IMR-90 (cell line): ENCODE measurements at regions not wholly inside any gene's neighbourhood (a gene's known extent, or its start where the extent isn't known, plus 50 kb on each side); places are given as distances from the start of the nearest gene placed in this dataset.

Experiments used
- ATAC-seq: fragments of 200-7000 bp; cut with Tn5 transposase; 2 replicates; pipeline ENCODE4 v1.9.1; 2020; ENCODE audit warnings: low read depth, mild to moderate bottlenecking, moderate library complexity
- BruUV-seq: library from RNA; stranded (reverse); fragments of 400-500 nt; replicated peaks from 2 replicates; lab custom pipeline; 2021; lab: Mats Ljungman, UMichigan
- CTCF ChIA-PET: fragments of 300-600 bp; formaldehyde crosslinking; extraction: SDS; loops from one replicate; lab custom pipeline; 2021; ENCODE audit warnings: antibody characterized with exemption; lab: Yijun Ruan, JAX
- POLR2A ChIA-PET: fragments of 300-600 bp; sonication (Branson Sonifier 250); formaldehyde crosslinking; loops from one replicate; lab custom pipeline; 2022; ENCODE audit warnings: antibody characterized with exemption; ENCODE audit not compliant: unreplicated experiment; lab: Charles Lee
- DNase-seq: peaks from one replicate; pipeline ENCODE4 v3.0.0; 2013
- H2AFZ ChIP-seq: replicated peaks from 2 replicates; pipeline ENCODE3; 2013; ENCODE audit warnings: low read length, mild to moderate bottlenecking; ENCODE audit not compliant: poor library complexity
- H2AK5ac ChIP-seq: 2 replicates; pipeline ENCODE4 v1.6.1; 2013; ENCODE audit warnings: low read depth, low read length, inconsistent platforms
- H2AK9ac ChIP-seq: replicated peaks from 2 replicates; pipeline ENCODE3; 2013; ENCODE audit warnings: mild to moderate bottlenecking, low read depth, low read length, moderate library complexity; ENCODE audit not compliant: poor library complexity
- H2BK120ac ChIP-seq: 2 replicates; pipeline ENCODE4 v1.6.1; 2013; ENCODE audit warnings: low read depth, low read length, inconsistent platforms
- H2BK15ac ChIP-seq: 3 replicates; pipeline ENCODE4 v1.6.1; 2013; ENCODE audit warnings: low read depth, low read length, inconsistent platforms
- H2BK20ac ChIP-seq: 2 replicates; pipeline ENCODE4 v1.6.1; 2013; ENCODE audit warnings: low read depth, mild to moderate bottlenecking, inconsistent platforms, low read length, moderate library complexity
- H2BK5ac ChIP-seq: 2 replicates; pipeline ENCODE4 v1.6.1; 2013; ENCODE audit warnings: mild to moderate bottlenecking, low read depth, low read length, inconsistent platforms; ENCODE audit not compliant: poor library complexity, severe bottlenecking
- H3K14ac ChIP-seq: replicated peaks from 2 replicates; pipeline ENCODE4 v1.6.1; 2013; ENCODE audit warnings: low read depth, low read length, inconsistent platforms
- H3K18ac ChIP-seq: 2 replicates; pipeline ENCODE4 v1.6.1; 2013; ENCODE audit warnings: low read depth, low read length, control low read depth
- H3K23ac ChIP-seq: 2 replicates; pipeline ENCODE4 v1.6.1; 2013; ENCODE audit warnings: low read depth, low read length, inconsistent platforms
- H3K27ac ChIP-seq: 2 replicates; pipeline ENCODE4 v1.5.1; 2013; ENCODE audit warnings: mild to moderate bottlenecking, control low read depth, low read length; ENCODE audit not compliant: insufficient read depth
- H3K27me3 ChIP-seq: 2 replicates; pipeline ENCODE4 v1.6.1; 2013; ENCODE audit warnings: low read length; ENCODE audit not compliant: control insufficient read depth, insufficient read depth
- H3K36me3 ChIP-seq: 2 replicates; pipeline ENCODE4 v1.6.1; 2013; ENCODE audit warnings: low read length, mixed read lengths; ENCODE audit not compliant: control insufficient read depth, insufficient read depth
- H3K4ac ChIP-seq: 2 replicates; pipeline ENCODE4 v1.6.1; 2013; ENCODE audit warnings: low read depth, low read length, inconsistent platforms
- H3K4me1 ChIP-seq: 2 replicates; pipeline ENCODE4 v1.6.1; 2013; ENCODE audit warnings: low read length, mixed read lengths; ENCODE audit not compliant: control insufficient read depth, insufficient read depth
- H3K4me2 ChIP-seq: 2 replicates; pipeline ENCODE4 v1.6.1; 2013; ENCODE audit warnings: low read depth, mild to moderate bottlenecking, control low read depth, low read length, moderate library complexity
- H3K4me3 ChIP-seq: 2 replicates; pipeline ENCODE4 v1.5.1; 2013; ENCODE audit warnings: low read depth, mild to moderate bottlenecking, control low read depth, low read length, moderate library complexity; ENCODE audit not compliant: insufficient read depth
- H3K56ac ChIP-seq: 2 replicates; pipeline ENCODE4 v1.6.1; 2013; ENCODE audit warnings: low read length, inconsistent platforms; ENCODE audit not compliant: insufficient read depth; ENCODE audit errors: extremely low read depth
- H3K79me1 ChIP-seq, 2 experiments: 2 replicates each; pipeline ENCODE4 v1.6.1; 2013; ENCODE audit warnings: low read length in 2 of 2, inconsistent platforms in 1 of 2, low read depth in 1 of 2
- H3K9ac ChIP-seq: 2 replicates; pipeline ENCODE4 v1.6.1; 2013; ENCODE audit warnings: low read depth, low read length, control low read depth
- H3K9me1 ChIP-seq: 2 replicates; pipeline ENCODE4 v1.6.1; 2013; ENCODE audit warnings: low read length, inconsistent platforms; ENCODE audit not compliant: insufficient read depth
- H3K9me3 ChIP-seq: 2 replicates; pipeline ENCODE4 v1.6.1; 2013; ENCODE audit warnings: low read length; ENCODE audit not compliant: control insufficient read depth, insufficient read depth
- H4K20me1 ChIP-seq: 2 replicates; pipeline ENCODE4 v1.6.1; 2013; ENCODE audit warnings: low read length, inconsistent platforms; ENCODE audit not compliant: insufficient read depth
- H4K5ac ChIP-seq: 2 replicates; pipeline ENCODE4 v1.6.1; 2013; ENCODE audit warnings: mild to moderate bottlenecking, low read depth, low read length, control low read depth
- H4K8ac ChIP-seq, 2 experiments: 2 replicates each; pipeline ENCODE4 v1.6.1; 2013; ENCODE audit warnings: low read depth in 2 of 2, low read length in 2 of 2, control low read depth in 1 of 2, inconsistent platforms in 1 of 2
- H4K91ac ChIP-seq: 2 replicates; pipeline ENCODE4 v1.6.1; 2013; ENCODE audit warnings: low read depth, low read length, inconsistent platforms; ENCODE audit not compliant: insufficient read depth
- BHLHE40 ChIP-seq: fragments of 150-350 bp; IDR thresholded peaks from 2 replicates; pipeline ENCODE4 v1.6.1; 2016; ENCODE audit warnings: mild to moderate bottlenecking, low read depth, low read length
- CEBPB ChIP-seq: IDR thresholded peaks from 2 replicates; pipeline ENCODE4 v1.6.1; 2012; ENCODE audit warnings: low read depth, low read length, improper control_type of control experiment
- CHD1 ChIP-seq: IDR thresholded peaks from 2 replicates; pipeline ENCODE4 v1.6.1; 2012; ENCODE audit warnings: low read depth, low read length, improper control_type of control experiment
- ELK1 ChIP-seq: fragments of 150-350 bp; IDR thresholded peaks from 2 replicates; pipeline ENCODE4 v1.6.1; 2016; ENCODE audit warnings: low read depth, mild to moderate bottlenecking, low read length, moderate library complexity, borderline replicate concordance
- FOS ChIP-seq: fragments of 150-350 bp; IDR thresholded peaks from 2 replicates; pipeline ENCODE4 v1.6.1; 2016; ENCODE audit warnings: low read depth, low read length
- MAFK ChIP-seq: IDR thresholded peaks from 2 replicates; pipeline ENCODE4 v1.6.1; 2012; ENCODE audit warnings: low read depth, low read length, improper control_type of control experiment
- MAZ ChIP-seq: IDR thresholded peaks from 2 replicates; pipeline ENCODE4 v1.6.1; 2012; ENCODE audit warnings: low read depth, mild to moderate bottlenecking, low read length, improper control_type of control experiment, moderate library complexity, borderline replicate concordance
- MXI1 ChIP-seq: IDR thresholded peaks from 2 replicates; pipeline ENCODE4 v1.6.1; 2012; ENCODE audit warnings: low read depth, mild to moderate bottlenecking, low read length, moderate library complexity, borderline replicate concordance
- NFE2L2 ChIP-seq: fragments of 150-350 bp; IDR thresholded peaks from 2 replicates; pipeline ENCODE4 v1.6.1; 2016; ENCODE audit warnings: low read depth, mild to moderate bottlenecking, low read length
- POLR2A ChIP-seq: IDR thresholded peaks from 2 replicates; pipeline ENCODE4 v1.6.1; 2012; ENCODE audit warnings: mild to moderate bottlenecking, low read depth, low read length
- RAD21 ChIP-seq: IDR thresholded peaks from 2 replicates; pipeline ENCODE4 v1.6.1; 2012; ENCODE audit warnings: low read length, improper control_type of control experiment
- RCOR1 ChIP-seq: IDR thresholded peaks from 2 replicates; pipeline ENCODE4 v1.6.1; 2012; ENCODE audit warnings: mild to moderate bottlenecking, low read length, improper control_type of control experiment; ENCODE audit not compliant: insufficient replicate concordance
- RFX5 ChIP-seq: IDR thresholded peaks from 2 replicates; pipeline ENCODE4 v1.8.0; 2012; ENCODE audit warnings: low read depth, mild to moderate bottlenecking, low read length, moderate library complexity
- SMC3 ChIP-seq: fragments of 150-350 bp; IDR thresholded peaks from 2 replicates; pipeline ENCODE4 v1.6.1; 2016; ENCODE audit warnings: low read depth, mild to moderate bottlenecking, antibody characterized with exemption, low read length, moderate library complexity
- WGBS, 2 experiments: methylation state at CpG; one replicate each; pipeline versions ENCODE4 v1.1.5 to v1.1.7; 2013; ENCODE audit warnings: missing lambda C conversion rate in 2 of 2; ENCODE audit not compliant: insufficient read length in 1 of 2; ENCODE audit errors: extremely low coverage in 2 of 2; 5-methylcytosine and 5-hydroxymethylcytosine counted together
- dilution Hi-C: fragments of 300-500 bp; cut with HindIII; formaldehyde crosslinking; loops from one replicate; pipeline ENCODE4 v1.14.3; 2018; ENCODE audit warnings: low sequenced_read_pairs; ENCODE audit not compliant: unreplicated experiment
- in situ Hi-C: fragments of 300-500 bp; cut with MboI; formaldehyde crosslinking; loops from 3 replicates; pipeline ENCODE4 v1.14.3; 2019; ENCODE audit warnings: low sequenced_read_pairs, inconsistent platforms, mixed read lengths
- intact Hi-C: fragments of 100-400 bp; cut with micrococcal nuclease; formaldehyde crosslinking; loops from 2 replicates; pipeline ENCODE4 v1.10.0; 2022
- TF ChIP-seq, protein P1 (sequence below): conservative IDR thresholded peaks from 2 replicates; pipeline ENCODE4 v1.5.1; 2012; ENCODE audit warnings: mild to moderate bottlenecking, low read depth, low read length, improper control_type of control experiment
- TF ChIP-seq, protein P2 (sequence below): fragments of 150-350 bp; IDR thresholded peaks from 2 replicates; pipeline ENCODE4 v1.6.1; 2017; ENCODE audit warnings: mild to moderate bottlenecking, antibody characterized with exemption, low read length, low read depth

GRCh38 chr5:158451203-158451992 lies 592.5 kb upstream of the CLINT1 start:
- H3K9ac ChIP-seq, result no peak overlapping the region
- H2AK5ac ChIP-seq, result no peak overlapping the region
- no peak overlapping the region for H2BK20ac ChIP-seq
- H3K79me1 ChIP-seq, result no peaks in the 10 kb centered on the region
- no peak overlapping the region for H3K4ac ChIP-seq
- H4K20me1 ChIP-seq, result no peaks in the 10 kb centered on the region
- H2AFZ ChIP-seq, result no peak overlapping the region
- WGBS, 2 experiments, result 48% methylated on average over 2 of the region's 8 CpGs; no CpG with 5 or more reads in 1 of the 2 experiments
- H3K9me3 ChIP-seq, result no peaks in the 10 kb centered on the region
- no peak overlapping the region for H2AK9ac ChIP-seq
- ATAC-seq (peak; percentile 70), DNase-seq (peak; percentile 53)
- in situ Hi-C loops, result no loop called here
- no peak overlapping the region for H3K18ac ChIP-seq
- H3K9me1 ChIP-seq, result no peaks in the 10 kb centered on the region
- H3K14ac ChIP-seq, result no peak overlapping the region
- H3K56ac ChIP-seq, result no peak overlapping the region
- no peak overlapping the region; the same call in 1 of the 2 replicates for H3K4me2 ChIP-seq
- BruUV-seq, result no TSS peak
- no peak overlapping the region for H2BK5ac ChIP-seq
- no peak overlapping the region for H4K91ac ChIP-seq
- H3K27ac ChIP-seq, result no peak overlapping the region
- no peak overlapping the region for H3K4me3 ChIP-seq
- intact Hi-C loops, result no loop called here
- H4K5ac ChIP-seq, result no peak overlapping the region
- H3K36me3 ChIP-seq, result no peaks in the 10 kb centered on the region
- dilution Hi-C loops, result no loop called here
- POLR2A ChIA-PET, result no interaction called here
- H4K8ac ChIP-seq, result no peak overlapping the region
- 0 out of 2 replicates have a peak, but pooled peaks cover 3% of the 10 kb centered on the region for H3K4me1 ChIP-seq
- H2BK120ac ChIP-seq, result no peak overlapping the region
- no peak overlapping the region for H2BK15ac ChIP-seq
- H3K23ac ChIP-seq, result no peak overlapping the region
- peaks cover 6% of the 10 kb centered on the region; the same call in 1 of the 2 replicates for H3K27me3 ChIP-seq
- no peak for TF ChIP-seq NFE2L2
- TF ChIP-seq RCOR1, result no peak
- no peak for TF ChIP-seq ELK1
- no peak for TF ChIP-seq BHLHE40
- no peak for TF ChIP-seq FOS
- TF ChIP-seq CEBPB, result no peak
- TF ChIP-seq RFX5, result no peak
- no peak for TF ChIP-seq CHD1
- no peak for TF ChIP-seq MAZ
- no peak for TF ChIP-seq SMC3
- TF ChIP-seq MAFK, result no peak
- TF ChIP-seq POLR2A, result no peak
- TF ChIP-seq, protein P1, sequence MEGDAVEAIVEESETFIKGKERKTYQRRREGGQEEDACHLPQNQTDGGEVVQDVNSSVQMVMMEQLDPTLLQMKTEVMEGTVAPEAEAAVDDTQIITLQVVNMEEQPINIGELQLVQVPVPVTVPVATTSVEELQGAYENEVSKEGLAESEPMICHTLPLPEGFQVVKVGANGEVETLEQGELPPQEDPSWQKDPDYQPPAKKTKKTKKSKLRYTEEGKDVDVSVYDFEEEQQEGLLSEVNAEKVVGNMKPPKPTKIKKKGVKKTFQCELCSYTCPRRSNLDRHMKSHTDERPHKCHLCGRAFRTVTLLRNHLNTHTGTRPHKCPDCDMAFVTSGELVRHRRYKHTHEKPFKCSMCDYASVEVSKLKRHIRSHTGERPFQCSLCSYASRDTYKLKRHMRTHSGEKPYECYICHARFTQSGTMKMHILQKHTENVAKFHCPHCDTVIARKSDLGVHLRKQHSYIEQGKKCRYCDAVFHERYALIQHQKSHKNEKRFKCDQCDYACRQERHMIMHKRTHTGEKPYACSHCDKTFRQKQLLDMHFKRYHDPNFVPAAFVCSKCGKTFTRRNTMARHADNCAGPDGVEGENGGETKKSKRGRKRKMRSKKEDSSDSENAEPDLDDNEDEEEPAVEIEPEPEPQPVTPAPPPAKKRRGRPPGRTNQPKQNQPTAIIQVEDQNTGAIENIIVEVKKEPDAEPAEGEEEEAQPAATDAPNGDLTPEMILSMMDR, result no peak
- TF ChIP-seq, protein P2, sequence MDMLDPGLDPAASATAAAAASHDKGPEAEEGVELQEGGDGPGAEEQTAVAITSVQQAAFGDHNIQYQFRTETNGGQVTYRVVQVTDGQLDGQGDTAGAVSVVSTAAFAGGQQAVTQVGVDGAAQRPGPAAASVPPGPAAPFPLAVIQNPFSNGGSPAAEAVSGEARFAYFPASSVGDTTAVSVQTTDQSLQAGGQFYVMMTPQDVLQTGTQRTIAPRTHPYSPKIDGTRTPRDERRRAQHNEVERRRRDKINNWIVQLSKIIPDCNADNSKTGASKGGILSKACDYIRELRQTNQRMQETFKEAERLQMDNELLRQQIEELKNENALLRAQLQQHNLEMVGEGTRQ, result no peak
- no peak for TF ChIP-seq RAD21
- no peak for TF ChIP-seq MXI1
- CTCF ChIA-PET, result no interaction called here
